ENCODE measurements at regions not wholly inside any gene's neighbourhood (a gene's known extent, or its start where the extent isn't known, plus 50 kb on each side); places are given as distances from the start of the nearest gene placed in this dataset.

- Histone ChIP-seq H3K27ac (ENCODE audit: low read depth, low read length) (no peak overlapping the region), H3K9me3 (ENCODE audit: control insufficient read depth in 1 of 2, insufficient read depth in 1 of 2, low read depth in 1 of 2, low read length in 2 of 2) (no peaks in the 10 kb centered on the region), H4K20me1 (ENCODE audit: insufficient read depth) (no peaks in the 10 kb centered on the region), H3K4me1 (ENCODE audit: control insufficient read depth in 1 of 2, insufficient read depth in 2 of 2, low read length in 2 of 2) (peaks cover 0 to 3% of the 10 kb centered on the region in 2 experiments; a peak in 1 of 4 replicates), H3K36me3 (ENCODE audit: control insufficient read depth in 1 of 2, insufficient read depth in 2 of 2, low read length in 2 of 2) (no peaks in the 10 kb centered on the region), H3K9ac (ENCODE audit: low read length) (no peak overlapping the region), H3K4me2 (ENCODE audit: low read length) (no peak overlapping the region), H3K79me2 (ENCODE audit: insufficient read depth, low read length) (no peaks in the 10 kb centered on the region), H3K9me2 (ENCODE audit: insufficient read depth) (0 out of 2 replicates have a peak, but pooled peaks cover 3% of the 10 kb centered on the region), H2AFZ (ENCODE audit: low read depth, low read length, poor library complexity, severe bottlenecking) (no peak overlapping the region), H3K4me3 (replicated peaks in 1 of 2; ENCODE audit: low read depth in 1 of 2, low read length in 2 of 2) (no peak overlapping the region), H3K27me3 (ENCODE audit: insufficient read depth, low read length) (no peaks in the 10 kb centered on the region)
- no TSS peak for BruUV-seq (replicated peaks)
- RAD21 ChIA-PET (ENCODE audit: low non-redundant PET in 1 of 2, low total read pairs in 2 of 2, uncharacterized antibody in 2 of 2, unreplicated experiment in 2 of 2) = no interaction called here
- no peak for TF ChIP-seq POLR2A (IDR thresholded peaks at IDR 0.05; ENCODE audit: borderline replicate concordance, extremely low read depth, insufficient read depth, insufficient read length)
- TF ChIP-seq REST (IDR thresholded peaks at IDR 0.05; ENCODE audit: low read depth) = no peak
- TF ChIP-seq JUND (IDR thresholded peaks at IDR 0.05) = no peak
- no peak for TF ChIP-seq CEBPB (IDR thresholded peaks at IDR 0.05; ENCODE audit: low read depth)
- no peak for TF ChIP-seq SP1 (IDR thresholded peaks at IDR 0.05; ENCODE audit: low read depth)
- TF ChIP-seq, protein P1, sequence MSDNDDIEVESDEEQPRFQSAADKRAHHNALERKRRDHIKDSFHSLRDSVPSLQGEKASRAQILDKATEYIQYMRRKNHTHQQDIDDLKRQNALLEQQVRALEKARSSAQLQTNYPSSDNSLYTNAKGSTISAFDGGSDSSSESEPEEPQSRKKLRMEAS (IDR thresholded peaks at IDR 0.05) = no peak
- TF ChIP-seq ATF3 (IDR thresholded peaks at IDR 0.05) = no peak
- TF ChIP-seq ZNF274 (IDR thresholded peaks at IDR 0.05; ENCODE audit: low read depth, low read length) = no peak
- no peak for TF ChIP-seq EZH2phosphoT487 (IDR thresholded peaks at IDR 0.05; ENCODE audit: borderline replicate concordance)
- TF ChIP-seq SRF (IDR thresholded peaks at IDR 0.05; ENCODE audit: low read depth) = no peak
- no peak for TF ChIP-seq ZFX (IDR thresholded peaks at IDR 0.05)
- TF ChIP-seq ZBTB33 (IDR thresholded peaks at IDR 0.05; ENCODE audit: extremely low read depth, insufficient replicate concordance, low read length) = no peak
- TF ChIP-seq CBX3 (IDR thresholded peaks at IDR 0.05; ENCODE audit: low read depth) = no peak
- TF ChIP-seq POLR2AphosphoS5 (IDR thresholded peaks at IDR 0.05; ENCODE audit: low read depth, low read length) = no peak
- TF ChIP-seq, protein P2, sequence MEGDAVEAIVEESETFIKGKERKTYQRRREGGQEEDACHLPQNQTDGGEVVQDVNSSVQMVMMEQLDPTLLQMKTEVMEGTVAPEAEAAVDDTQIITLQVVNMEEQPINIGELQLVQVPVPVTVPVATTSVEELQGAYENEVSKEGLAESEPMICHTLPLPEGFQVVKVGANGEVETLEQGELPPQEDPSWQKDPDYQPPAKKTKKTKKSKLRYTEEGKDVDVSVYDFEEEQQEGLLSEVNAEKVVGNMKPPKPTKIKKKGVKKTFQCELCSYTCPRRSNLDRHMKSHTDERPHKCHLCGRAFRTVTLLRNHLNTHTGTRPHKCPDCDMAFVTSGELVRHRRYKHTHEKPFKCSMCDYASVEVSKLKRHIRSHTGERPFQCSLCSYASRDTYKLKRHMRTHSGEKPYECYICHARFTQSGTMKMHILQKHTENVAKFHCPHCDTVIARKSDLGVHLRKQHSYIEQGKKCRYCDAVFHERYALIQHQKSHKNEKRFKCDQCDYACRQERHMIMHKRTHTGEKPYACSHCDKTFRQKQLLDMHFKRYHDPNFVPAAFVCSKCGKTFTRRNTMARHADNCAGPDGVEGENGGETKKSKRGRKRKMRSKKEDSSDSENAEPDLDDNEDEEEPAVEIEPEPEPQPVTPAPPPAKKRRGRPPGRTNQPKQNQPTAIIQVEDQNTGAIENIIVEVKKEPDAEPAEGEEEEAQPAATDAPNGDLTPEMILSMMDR (IDR thresholded peaks at IDR 0.05 in 2 of 3, conservative IDR thresholded peaks at IDR 0.05 in 1 of 3; ENCODE audit: borderline replicate concordance in 1 of 3, insufficient read depth in 1 of 3, low read depth in 2 of 3, low read length in 2 of 3) = no peak
- POLR2A ChIA-PET = no interaction called here
- intact Hi-C loops (cut with micrococcal nuclease) = no loop called here
- DNase-seq (ENCODE audit: low read depth, low spot score) (no peak), ATAC-seq (no peak)
- CTCF ChIA-PET = no interaction called here
Observed at GRCh38 chr2:184302506-184302905, 295.8 kb upstream of the ZNF804A start.
